Upper lobe of left lung (tissue), 6 donors: ENCODE measurements at regions not wholly inside any gene's neighbourhood (a gene's known extent, or its start where the extent isn't known, plus 50 kb on each side); places are given as distances from the start of the nearest gene placed in this dataset.
A peak's percentile ranks its signal among the peaks of the same experiment; 100 is the strongest.
"Not testable (repeated sequence)": the region's sequence is repeated elsewhere in the genome, so short reads cannot be mapped to it uniquely, and the experiment has no call there.

Experiments used
- ATAC-seq, 2 donors: fragments of 200-7000 bp; cut with Tn5 transposase; one replicate each; pipeline ENCODE4 v1.9.1; 2022; ENCODE audit warnings: mild to moderate bottlenecking in 2 of 2, moderate library complexity in 2 of 2; ENCODE audit not compliant: low FRiP score in 2 of 2
- DNase-seq, 2 donors: peaks; one replicate each; pipeline ENCODE4 v3.0.0-alpha.2; 2019 to 2020
- H3K27ac ChIP-seq, 4 donors: fragments of 200-600 bp; sonication (generic); one replicate each; pipeline ENCODE4 v1.5.1; 2016 to 2019
- H3K27me3 ChIP-seq, 4 donors: fragments of 200-600 bp; sonication (generic); one replicate each; pipeline ENCODE4 v1.5.1; 2017 to 2019
- H3K36me3 ChIP-seq, 4 donors: fragments of 200-600 bp; sonication (generic); one replicate each; pipeline ENCODE4 v1.5.1; 2016 to 2019
- H3K4me1 ChIP-seq, 4 donors: fragments of 200-600 bp; sonication (generic); one replicate each; pipeline ENCODE4 v1.5.1; 2018 to 2019
- H3K4me3 ChIP-seq, 4 donors: fragments of 200-600 bp; sonication (generic); one replicate each; pipeline ENCODE4 v1.5.1; 2017 to 2019; ENCODE audit warnings: mild to moderate bottlenecking in 2 of 4, moderate library complexity in 1 of 4
- H3K9me3 ChIP-seq, 4 donors: fragments of 200-600 bp; sonication (generic); one replicate each; pipeline ENCODE4 v1.5.1; 2018 to 2019
- EP300 ChIP-seq, 4 donors: sonication (generic); formaldehyde crosslinking; IDR thresholded peaks; one replicate each; pipeline ENCODE4 v1.5.1; 2017; ENCODE audit warnings: antibody characterized with exemption in 4 of 4, control low read depth in 2 of 4
- POLR2A ChIP-seq, 4 donors: fragments of 450-650 bp; IDR thresholded peaks; one replicate each; pipeline ENCODE4 v1.5.1; 2016 to 2017; ENCODE audit warnings: antibody characterized with exemption in 4 of 4, mild to moderate bottlenecking in 2 of 4
- POLR2AphosphoS5 ChIP-seq, 2 donors: sonication (generic); formaldehyde crosslinking; IDR thresholded peaks; one replicate each; pipeline ENCODE4 v1.5.1; 2017; ENCODE audit warnings: antibody characterized with exemption in 2 of 2
- WGBS, 2 donors: methylation state at CpG; one replicate each; pipeline ENCODE4 v1.1.5; 2017 to 2018; 5-methylcytosine and 5-hydroxymethylcytosine counted together
- small RNA-seq, 4 donors: library from RNA; depleted of rRNA; stranded (forward); fragments of <200 nt; gene quantifications; one replicate each; pipeline ENCODE3, GENCODE V24; 2016
- TF ChIP-seq, protein P1 (sequence below), 6 experiments: fragments of 450-650 bp in 4 of 6; fragments of 200-600 bp in 2 of 6; sonication (generic) in 2 of 6; IDR thresholded peaks; one replicate each; pipeline ENCODE4 v1.5.1; 2016 to 2019; ENCODE audit warnings: antibody characterized with exemption in 6 of 6
- donor health status: DM: no; HTN: no; CAD: no; lungs with moderate emphysema.
- donor health status: DM: no; HTN: yes; CAD: no; lungs with severe emphysema.

DNA sequence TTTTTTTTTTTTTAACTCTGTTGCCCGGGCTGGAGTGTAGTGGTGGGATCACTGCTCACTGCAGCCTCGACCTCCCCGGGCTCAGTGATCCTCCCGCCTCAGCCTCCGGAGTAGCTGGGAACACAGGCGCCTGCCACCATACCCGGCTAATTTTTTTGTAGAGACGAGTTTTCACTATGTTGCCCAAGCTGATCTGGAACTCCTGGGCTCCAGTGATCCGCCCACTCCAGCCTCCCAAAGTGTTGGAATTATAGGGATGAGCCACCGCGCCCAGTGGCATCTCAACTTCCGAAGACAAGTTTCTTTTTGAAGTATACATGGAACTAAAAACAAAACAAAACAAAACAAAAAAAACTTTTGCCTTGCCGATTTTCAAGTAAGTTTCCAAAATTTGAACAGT, 66.6 kb upstream of the ZNF184 start:
- ATAC-seq (no peak), DNase-seq (no peak)
- no peak overlapping the region for H3K4me3 ChIP-seq
- peaks cover 0 to 3% (median 0%) of the 10 kb centered on the region in 4 donors for H3K9me3 ChIP-seq
- H3K27ac ChIP-seq: no peak overlapping the region
- H3K36me3 ChIP-seq: no peaks in the 10 kb centered on the region
- H3K4me1 ChIP-seq: peaks cover 0 to under 1% (median 0%) of the 10 kb centered on the region in 4 donors
- 66 to 81% methylated on average over 13 of the region's 13 CpGs for WGBS, 2 donors
- TF ChIP-seq, protein P1, sequence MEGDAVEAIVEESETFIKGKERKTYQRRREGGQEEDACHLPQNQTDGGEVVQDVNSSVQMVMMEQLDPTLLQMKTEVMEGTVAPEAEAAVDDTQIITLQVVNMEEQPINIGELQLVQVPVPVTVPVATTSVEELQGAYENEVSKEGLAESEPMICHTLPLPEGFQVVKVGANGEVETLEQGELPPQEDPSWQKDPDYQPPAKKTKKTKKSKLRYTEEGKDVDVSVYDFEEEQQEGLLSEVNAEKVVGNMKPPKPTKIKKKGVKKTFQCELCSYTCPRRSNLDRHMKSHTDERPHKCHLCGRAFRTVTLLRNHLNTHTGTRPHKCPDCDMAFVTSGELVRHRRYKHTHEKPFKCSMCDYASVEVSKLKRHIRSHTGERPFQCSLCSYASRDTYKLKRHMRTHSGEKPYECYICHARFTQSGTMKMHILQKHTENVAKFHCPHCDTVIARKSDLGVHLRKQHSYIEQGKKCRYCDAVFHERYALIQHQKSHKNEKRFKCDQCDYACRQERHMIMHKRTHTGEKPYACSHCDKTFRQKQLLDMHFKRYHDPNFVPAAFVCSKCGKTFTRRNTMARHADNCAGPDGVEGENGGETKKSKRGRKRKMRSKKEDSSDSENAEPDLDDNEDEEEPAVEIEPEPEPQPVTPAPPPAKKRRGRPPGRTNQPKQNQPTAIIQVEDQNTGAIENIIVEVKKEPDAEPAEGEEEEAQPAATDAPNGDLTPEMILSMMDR (IDR thresholded peaks at IDR 0.05): no peak
- TF ChIP-seq POLR2A (IDR thresholded peaks at IDR 0.05): no peak
- peaks cover 0 to 17% (median 0%) of the 10 kb centered on the region in 4 donors for H3K27me3 ChIP-seq

DNA sequence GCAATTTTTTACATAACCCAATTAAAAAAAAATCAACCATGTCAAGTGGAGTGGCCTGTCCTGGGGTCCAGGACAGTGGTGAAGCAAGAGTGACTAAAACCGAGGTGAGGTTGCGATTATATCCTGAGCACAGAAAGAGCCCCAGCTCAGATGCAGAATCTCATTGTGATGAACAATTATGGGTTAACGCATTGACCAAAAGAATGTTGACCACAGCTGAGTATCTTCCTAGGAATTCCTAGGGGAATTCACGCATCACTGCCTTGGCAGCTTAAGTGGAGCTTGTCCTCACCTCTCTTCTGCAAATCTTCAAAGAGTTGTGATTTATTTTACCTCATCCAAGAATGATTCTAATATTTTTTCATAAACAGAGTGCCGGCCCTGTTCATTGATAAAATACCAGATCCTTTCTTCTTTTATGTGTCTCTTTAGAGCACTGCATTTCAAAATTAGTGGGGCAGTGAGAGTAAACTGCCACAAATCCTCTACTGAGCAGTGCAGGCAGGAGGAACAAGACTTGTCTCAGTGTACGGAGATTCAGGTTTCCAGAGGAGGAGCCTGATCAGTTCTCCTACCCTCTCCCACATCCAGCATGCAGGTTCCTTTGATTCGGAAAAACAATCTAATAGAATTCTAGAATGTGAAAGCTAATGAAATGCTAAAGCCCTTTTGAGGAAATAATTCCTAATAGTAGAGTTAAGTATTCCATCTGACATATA, 60.1 kb upstream of the ZNF184 start:
- Histone ChIP-seq H3K4me3 (no peak overlapping the region), H3K9me3 (no peaks in the 10 kb centered on the region), H3K36me3 (no peaks in the 10 kb centered on the region), H3K27ac (no peak overlapping the region), H3K4me1 (no peaks in the 10 kb centered on the region), H3K27me3 (no peaks in the 10 kb centered on the region)
- TF ChIP-seq POLR2A (IDR thresholded peaks at IDR 0.05): no peak
- no peak for TF ChIP-seq POLR2AphosphoS5 (IDR thresholded peaks at IDR 0.05)
- TF ChIP-seq, protein P1 (IDR thresholded peaks at IDR 0.05): no peak
- no peak for TF ChIP-seq EP300 (IDR thresholded peaks at IDR 0.05)
- ATAC-seq (no peak), DNase-seq (no peak)
- WGBS, 2 donors: 69 to 78% methylated on average over 7 of the region's 7 CpGs

DNA sequence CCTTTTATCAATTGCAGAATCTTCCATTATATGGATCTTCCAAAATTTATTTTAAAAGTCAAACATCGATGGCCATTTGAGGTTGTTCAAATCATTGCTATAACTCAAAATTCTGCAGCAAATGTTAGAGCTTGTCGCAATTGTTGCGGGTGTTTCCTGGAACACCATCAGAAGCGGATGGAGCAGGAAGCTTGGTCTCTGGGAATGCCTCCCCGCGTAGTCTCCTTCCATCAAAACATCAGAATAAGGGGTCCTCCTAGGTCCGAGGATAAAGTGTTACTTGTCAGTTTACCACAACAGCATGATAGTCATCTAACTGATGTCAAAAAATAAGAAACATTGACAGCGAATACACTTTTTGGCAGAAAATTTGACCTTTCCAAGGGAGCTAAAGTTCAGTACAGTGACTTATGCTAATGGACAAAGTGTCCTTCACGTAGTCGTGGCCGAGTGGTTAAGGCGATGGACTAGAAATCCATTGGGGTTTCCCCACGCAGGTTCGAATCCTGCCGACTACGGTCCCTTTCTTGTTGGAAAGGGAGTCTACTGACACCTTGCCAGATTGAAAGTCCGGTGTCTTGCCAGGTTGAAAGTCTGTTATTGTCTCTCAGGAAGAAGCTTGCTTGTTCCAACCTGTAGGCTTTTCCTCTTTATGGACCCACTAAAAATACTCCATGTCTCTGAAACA, 59.0 kb upstream of the ZNF184 start:
- Histone ChIP-seq H3K4me3 (no peak overlapping the region), H3K27ac (no peak overlapping the region), H3K27me3 (no peaks in the 10 kb centered on the region), H3K9me3 (no peaks in the 10 kb centered on the region), H3K4me1 (no peaks in the 10 kb centered on the region), H3K36me3 (no peaks in the 10 kb centered on the region)
- ATAC-seq (no peak), DNase-seq (no peak)
- TF ChIP-seq POLR2AphosphoS5 (IDR thresholded peaks at IDR 0.05) (no peak), EP300 (IDR thresholded peaks at IDR 0.05) (no peak), POLR2A (IDR thresholded peaks at IDR 0.05) (no peak)
- TF ChIP-seq, protein P1 (IDR thresholded peaks at IDR 0.05): no peak
- WGBS, 2 donors: 82 to 87% methylated on average over 17 of the region's 17 CpGs

DNA sequence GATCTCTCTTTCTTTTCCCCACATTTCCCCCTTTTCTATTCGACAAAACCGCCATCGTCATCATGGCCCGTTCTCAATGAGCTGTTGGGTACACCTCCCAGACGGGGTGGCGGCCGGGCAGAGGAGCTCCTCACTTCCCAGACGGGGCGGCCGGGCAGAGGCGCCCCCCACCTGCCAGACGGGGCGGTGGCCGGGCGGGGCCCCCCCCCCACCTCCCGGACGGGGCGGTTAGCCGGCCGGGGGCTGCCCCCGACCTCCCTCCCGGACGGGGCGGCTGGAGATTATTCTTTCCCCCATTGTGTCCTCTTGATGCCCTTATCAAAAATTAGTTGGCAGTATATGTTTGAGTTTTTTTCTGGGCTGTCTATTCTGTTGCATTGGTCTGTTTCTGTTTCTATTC, 56.9 kb upstream of the ZNF184 start:
- ATAC-seq, H3K27me3 ChIP-seq: not testable (repeated sequence)
- WGBS, 2 donors: 87 to 88% methylated on average over 11 to 13 of the region's 24 CpGs

DNA sequence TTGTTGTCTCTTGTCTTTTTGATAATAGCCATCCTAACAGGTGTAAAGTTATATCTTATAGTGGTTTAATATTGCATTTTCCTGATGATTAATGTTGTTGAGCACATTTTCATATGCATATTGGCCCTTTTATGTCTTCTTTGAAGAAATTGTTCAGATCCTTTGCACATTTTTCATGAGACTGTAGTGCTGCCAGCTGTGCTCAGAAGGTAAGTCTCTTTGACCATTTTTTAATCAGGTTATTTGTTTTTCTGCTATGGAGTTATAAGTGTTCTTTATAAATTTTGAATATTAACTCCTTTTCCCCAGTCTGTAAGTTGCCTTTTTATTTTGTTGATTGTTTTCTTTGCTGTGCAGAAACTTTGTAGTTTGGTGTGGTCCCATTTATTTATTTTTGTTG, 55.8 kb upstream of the ZNF184 start:
- TF ChIP-seq POLR2A (IDR thresholded peaks at IDR 0.05) (no peak), POLR2AphosphoS5 (IDR thresholded peaks at IDR 0.05) (no peak), EP300 (IDR thresholded peaks at IDR 0.05) (no peak)
- TF ChIP-seq, protein P1 (IDR thresholded peaks at IDR 0.05): no peak
- Histone ChIP-seq H3K4me1 (no peaks in the 10 kb centered on the region), H3K9me3 (no peaks in the 10 kb centered on the region), H3K27me3 (no peaks in the 10 kb centered on the region), H3K36me3 (no peaks in the 10 kb centered on the region), H3K4me3 (no peak overlapping the region), H3K27ac (no peak overlapping the region)
- no peak for DNase-seq
- no peak for ATAC-seq

More for the DNA sequence above, 56.9 kb upstream of the ZNF184 start:
- H3K9me3 ChIP-seq, H3K27ac ChIP-seq, H3K4me3 ChIP-seq, H3K36me3 ChIP-seq, H3K4me1 ChIP-seq: not testable (repeated sequence)
- peak in 1 of 2 donors; percentile 56 for DNase-seq

Small RNA genes in the stretch of these regions (small RNA-seq; reads per million reads assigned to genes)
- gene AL031229.1 (0 reads per million in 4 donors), gene HIST1H4PS1 (0 reads per million in 4 donors), gene RNU6-471P (0 reads per million in 4 donors)
